ENCODE measurements at regions not wholly inside any gene's neighbourhood (a gene's known extent, or its start where the extent isn't known, plus 50 kb on each side); places are given as distances from the start of the nearest gene placed in this dataset.

GRCh38 chr1:226473325-226473724, 65.4 kb upstream of the PARP1 start:
- Histone ChIP-seq H3K36me3 (replicated peaks in 1 of 2; ENCODE audit: control insufficient read depth in 1 of 2, insufficient read depth in 2 of 2, low read length in 1 of 2) (no peaks in the 10 kb centered on the region), H2AFZ (ENCODE audit: low read depth) (no peak overlapping the region), H3K9me3 (no peaks in the 10 kb centered on the region), H3K4me3 (ENCODE audit: low read depth in 2 of 2, low read length in 1 of 2) (no peak overlapping the region), H4K20me1 (ENCODE audit: insufficient read depth) (no peaks in the 10 kb centered on the region), H3K27me3 (ENCODE audit: insufficient read depth) (peaks cover 8% of the 10 kb centered on the region; the same call in 1 of the 2 replicates), H3K4me1 (ENCODE audit: control insufficient read depth in 1 of 2, insufficient read depth in 2 of 2, low read depth in 1 of 2, low read length in 1 of 2) (peaks cover 6 to 23% of the 10 kb centered on the region in 2 experiments; a peak in 2 of 4 replicates), H3K27ac (ENCODE audit: low read depth in 2 of 2, low read length in 1 of 2) (no peak overlapping the region; a peak in 1 of 4 replicates), H3K9me2 (no peaks in the 10 kb centered on the region), H3K9ac (no peak overlapping the region), H3K4me2 (no peak overlapping the region), H3F3A (replicated peaks; ENCODE audit: insufficient read depth) (no peaks in the 10 kb centered on the region), H3K79me2 (ENCODE audit: insufficient read depth) (no peaks in the 10 kb centered on the region)
- 60% methylated on average over 3 of the region's 5 CpGs for WGBS (ENCODE audit: low lambda C conversion rate)
- POLR2A ChIA-PET, result no interaction called here
- CTCF ChIA-PET, result interaction anchor here (0.9 to 1.5 kb wide), 3 partner anchors 10 to 76 kb away, joined by 3 read pairs; partner anchors contain the start of gene STUM
- peak; percentile 44 for DNase-seq
- TF ChIP-seq RCOR1 (IDR thresholded peaks at IDR 0.05; ENCODE audit: low read length), result no peak
- no peak for TF ChIP-seq GATA2 (CRISPR knock-in tag; IDR thresholded peaks at IDR 0.05)
- TF ChIP-seq FOXJ3 (CRISPR knock-in tag; IDR thresholded peaks at IDR 0.05), result no peak
- TF ChIP-seq TCF12 (IDR thresholded peaks at IDR 0.05), result no peak
- TF ChIP-seq RAD21 (IDR thresholded peaks at IDR 0.05; ENCODE audit: low read length), result no peak
- TF ChIP-seq NRF1 (IDR thresholded peaks at IDR 0.05; ENCODE audit: low read depth, low read length), result no peak
- no peak for TF ChIP-seq EP300 (IDR thresholded peaks at IDR 0.05; ENCODE audit: borderline replicate concordance in 1 of 2, low read depth in 1 of 2, low read length in 1 of 2)
- TF ChIP-seq MAX (IDR thresholded peaks at IDR 0.05; ENCODE audit: low read depth), result no peak
- TF ChIP-seq POLR2AphosphoS5 (IDR thresholded peaks at IDR 0.05; ENCODE audit: low read depth, low read length), result no peak

- DNase-seq, result no peak
- CTCF ChIA-PET, result interaction anchor here (0.6 to 1.6 kb wide), 3 partner anchors 73 to 466 kb away, joined by 3 to 5 read pairs (median 3); partner anchors contain the start of gene STUM
- WGBS (ENCODE audit: low lambda C conversion rate), result 40% methylated on average over 3 of the region's 3 CpGs
- POLR2A ChIA-PET, result interaction anchor here (1.1 kb wide), 1 partner anchor 9 kb away, joined by 6 read pairs; no protein-coding TSS in a partner anchor
- TF ChIP-seq SMC3 (IDR thresholded peaks at IDR 0.05; ENCODE audit: low read depth, low read length) (no peak), MEF2A (IDR thresholded peaks at IDR 0.05; ENCODE audit: borderline replicate concordance, low read depth) (no peak), CHD2 (IDR thresholded peaks at IDR 0.05; ENCODE audit: low read length, partially characterized antibody) (no peak), EZH2phosphoT487 (IDR thresholded peaks at IDR 0.05; ENCODE audit: borderline replicate concordance, low read depth) (no peak), REST (IDR thresholded peaks at IDR 0.05; ENCODE audit: low read depth, low read length) (no peak), JUND (IDR thresholded peaks at IDR 0.05) (no peak), FOXM1 (IDR thresholded peaks at IDR 0.05; ENCODE audit: low read depth) (no peak), SIN3A (IDR thresholded peaks at IDR 0.05; ENCODE audit: borderline replicate concordance, low read depth, low read length) (no peak), NRF1 (IDR thresholded peaks at IDR 0.05; ENCODE audit: low read depth, low read length) (no peak), MXI1 (IDR thresholded peaks at IDR 0.05; ENCODE audit: low read depth, low read length) (no peak), YY1 (IDR thresholded peaks at IDR 0.05; ENCODE audit: low read depth) (no peak), MAX (IDR thresholded peaks at IDR 0.05; ENCODE audit: low read depth) (no peak), RAD21 (IDR thresholded peaks at IDR 0.05; ENCODE audit: low read length) (no peak), USF2 (IDR thresholded peaks at IDR 0.05; ENCODE audit: borderline replicate concordance, low read depth, low read length) (no peak), TAF1 (IDR thresholded peaks at IDR 0.05; ENCODE audit: borderline replicate concordance, low read depth, low read length) (no peak), POLR2AphosphoS5 (IDR thresholded peaks at IDR 0.05; ENCODE audit: low read depth, low read length) (no peak), GATA2 (CRISPR knock-in tag; IDR thresholded peaks at IDR 0.05) (no peak), RXRA (IDR thresholded peaks at IDR 0.05; ENCODE audit: borderline replicate concordance, low read depth) (no peak)
- Histone ChIP-seq H3K4me3 (ENCODE audit: low read depth in 2 of 2, low read length in 1 of 2) (no peak overlapping the region), H3K9ac (no peak overlapping the region), H3F3A (replicated peaks; ENCODE audit: insufficient read depth) (no peaks in the 10 kb centered on the region), H3K27me3 (ENCODE audit: insufficient read depth) (peaks cover 8% of the 10 kb centered on the region; the same call in 1 of the 2 replicates), H3K9me3 (no peaks in the 10 kb centered on the region), H2AFZ (ENCODE audit: low read depth) (no peak overlapping the region), H3K4me1 (ENCODE audit: control insufficient read depth in 1 of 2, insufficient read depth in 2 of 2, low read depth in 1 of 2, low read length in 1 of 2) (peaks cover 6 to 23% of the 10 kb centered on the region in 2 experiments; a peak in 2 of 4 replicates), H3K79me2 (ENCODE audit: insufficient read depth) (no peaks in the 10 kb centered on the region), H3K27ac (ENCODE audit: low read depth in 2 of 2, low read length in 1 of 2) (peak overlapping the region in 1 of 2 experiments; percentile 11; a peak in 1 of 4 replicates), H3K36me3 (replicated peaks in 1 of 2; ENCODE audit: control insufficient read depth in 1 of 2, insufficient read depth in 2 of 2, low read length in 1 of 2) (no peaks in the 10 kb centered on the region), H3K4me2 (no peak overlapping the region), H3K9me2 (no peaks in the 10 kb centered on the region), H4K20me1 (ENCODE audit: insufficient read depth) (no peaks in the 10 kb centered on the region)
Observed at GRCh38 chr1:226474041-226474440, 66.1 kb upstream of the PARP1 start.
